NOMO-1 treated with DMSO at 0.1 percent for 48 hours (cell line): ENCODE measurements at regions not wholly inside any gene's neighbourhood (a gene's known extent, or its start where the extent isn't known, plus 50 kb on each side); places are given as distances from the start of the nearest gene placed in this dataset.
A peak's percentile ranks its signal among the peaks of the same experiment; 100 is the strongest.
"Not testable (repeated sequence)": the region's sequence is repeated elsewhere in the genome, so short reads cannot be mapped to it uniquely, and the experiment has no call there.

Experiments
- DNase-seq: peaks from one replicate; lab custom pipeline; 2025; ENCODE audit not compliant: unreplicated experiment; lab: John Stamatoyannopoulos, UW

- DNase-seq, result peak; percentile 65
Measured at GRCh38 chr4:154033921-154034320, 245.0 kb upstream of the SFRP2 start.

- no peak for DNase-seq
Measured at GRCh38 chr4:154032914-154033313, 244.0 kb upstream of the SFRP2 start.

GRCh38 chr4:154030746-154031145 is 241.9 kb upstream of the SFRP2 start:
- no peak for DNase-seq

- no peak for DNase-seq
Measured at GRCh38 chr4:154030152-154030551, 241.3 kb upstream of the SFRP2 start.

GRCh38 chr4:154029171-154029570 is 240.3 kb upstream of the SFRP2 start:
- peak; percentile 39 for DNase-seq

GRCh38 chr4:154025110-154025509 is 236.2 kb upstream of the SFRP2 start:
- DNase-seq, result no peak

- peak; percentile 54 for DNase-seq
Measured at GRCh38 chr4:154024097-154024694, 235.3 kb upstream of the SFRP2 start.

- not testable (repeated sequence) for DNase-seq
Measured at GRCh38 chr4:154023671-154024070, 234.8 kb upstream of the SFRP2 start.

- no peak for DNase-seq
Measured at GRCh38 chr4:154019811-154020210, 230.9 kb upstream of the SFRP2 start.

- DNase-seq, result no peak
Measured at GRCh38 chr4:154018659-154019058, 229.8 kb upstream of the SFRP2 start.

- DNase-seq, result no peak
Measured at GRCh38 chr4:154015578-154015977, 226.7 kb upstream of the SFRP2 start.

- DNase-seq, result no peak
Measured at GRCh38 chr4:154014407-154015321, 225.8 kb upstream of the SFRP2 start.

- DNase-seq, result no peak
Measured at GRCh38 chr4:154013576-154013975, 224.7 kb upstream of the SFRP2 start.

- no peak for DNase-seq
Measured at GRCh38 chr4:154010371-154010770, 221.5 kb upstream of the SFRP2 start.

GRCh38 chr4:154009788-154010187 is 220.9 kb upstream of the SFRP2 start:
- no peak for DNase-seq

- DNase-seq, result no peak
Measured at GRCh38 chr4:154009191-154009590, 220.3 kb upstream of the SFRP2 start.

- no peak for DNase-seq
Measured at GRCh38 chr4:154005171-154005520, 216.3 kb upstream of the SFRP2 start.

- no peak for DNase-seq
Measured at GRCh38 chr4:154004507-154005170, 215.8 kb upstream of the SFRP2 start.

- no peak for DNase-seq
Measured at GRCh38 chr4:154004016-154004415, 215.1 kb upstream of the SFRP2 start.

- DNase-seq, result no peak
Measured at GRCh38 chr4:154003378-154003777, 214.5 kb upstream of the SFRP2 start.

GRCh38 chr4:154001193-154001592 is 212.3 kb upstream of the SFRP2 start:
- no peak for DNase-seq

GRCh38 chr4:153997516-153997915 is 208.6 kb upstream of the SFRP2 start:
- no peak for DNase-seq
